Uterus (tissue), 3 donors: ENCODE measurements at regions not wholly inside any gene's neighbourhood (a gene's known extent, or its start where the extent isn't known, plus 50 kb on each side); places are given as distances from the start of the nearest gene placed in this dataset.

Experiments
- DNase-seq, 2 donors: peaks; one replicate each; pipeline ENCODE4 v3.0.0-alpha.2; 2019 to 2020
- H3K27ac ChIP-seq, 2 donors: fragments of 200-600 bp; sonication (generic); 1 replicate in 1 of 2; 2 replicates in 1 of 2; pipeline ENCODE4 v1.5.1; 2016 to 2018
- H3K27me3 ChIP-seq, 2 donors: fragments of 200-600 bp; sonication (generic); one replicate each; pipeline ENCODE4 v1.5.1; 2018 to 2019; ENCODE audit warnings: control low read depth in 1 of 2
- H3K36me3 ChIP-seq, 2 donors: fragments of 200-600 bp; sonication (generic); one replicate each; pipeline ENCODE4 v1.5.1; 2019; ENCODE audit warnings: control low read depth in 1 of 2
- H3K4me1 ChIP-seq, 2 donors: fragments of 200-600 bp; sonication (generic); one replicate each; pipeline ENCODE4 v1.5.1; 2018 to 2019; ENCODE audit warnings: control low read depth in 1 of 2
- H3K4me3 ChIP-seq, 2 donors: fragments of 200-600 bp; sonication (generic); 1 replicate in 1 of 2; 2 replicates in 1 of 2; pipeline ENCODE4 v1.5.1; 2018 to 2019; ENCODE audit warnings: mild to moderate bottlenecking in 1 of 2
- H3K9me3 ChIP-seq, 2 donors: fragments of 200-600 bp; sonication (generic); one replicate each; pipeline ENCODE4 v1.5.1; 2019; ENCODE audit warnings: control low read depth in 1 of 2
- CTCF ChIP-seq, 4 experiments: fragments of 200-600 bp in 2 of 4; fragments of 450-650 bp in 2 of 4; sonication (generic) in 2 of 4; IDR thresholded peaks; one replicate each; pipeline ENCODE4 v1.5.1; 2016 to 2019; ENCODE audit warnings: antibody characterized with exemption in 4 of 4, mild to moderate bottlenecking in 2 of 4, moderate library complexity in 1 of 4
- POLR2A ChIP-seq, 2 donors: fragments of 450-650 bp; IDR thresholded peaks; one replicate each; pipeline ENCODE4 v1.6.1; 2016; ENCODE audit warnings: antibody characterized with exemption in 2 of 2, mild to moderate bottlenecking in 1 of 2, moderate library complexity in 1 of 2
- intact Hi-C: fragments of 100-400 bp; cut with DNase I; formaldehyde crosslinking; loops from one replicate; pipeline ENCODE4 v1.15.1; 2023; ENCODE audit warnings: low total_unique reads
- donor health status: DM: yes; HTN: yes; CAD: no.

- Histone ChIP-seq H3K4me1 (no peaks in the 10 kb centered on the region), H3K9me3 (peaks cover 0 to 6% of the 10 kb centered on the region in 2 donors), H3K4me3 (no peak overlapping the region), H3K36me3 (no peaks in the 10 kb centered on the region), H3K27ac (no peak overlapping the region), H3K27me3 (no peaks in the 10 kb centered on the region)
- DNase-seq = no peak
- intact Hi-C loops = no loop called here
- TF ChIP-seq CTCF (IDR thresholded peaks at IDR 0.05) = no peak
- no peak for TF ChIP-seq POLR2A (IDR thresholded peaks at IDR 0.05)
Observed at GRCh38 chr9:134986957-134987356, 69.2 kb upstream of the FCN1 start.

GRCh38 chr9:134987376-134987775, 69.7 kb upstream of the FCN1 start:
- TF ChIP-seq POLR2A (IDR thresholded peaks at IDR 0.05) (no peak), CTCF (IDR thresholded peaks at IDR 0.05) (no peak)
- H3K27ac ChIP-seq = no peak overlapping the region
- H3K36me3 ChIP-seq = no peaks in the 10 kb centered on the region
- no peaks in the 10 kb centered on the region for H3K27me3 ChIP-seq
- H3K9me3 ChIP-seq = peaks cover 0 to 6% of the 10 kb centered on the region in 2 donors
- intact Hi-C loops = no loop called here
- no peaks in the 10 kb centered on the region for H3K4me1 ChIP-seq
- DNase-seq = no peak
- no peak overlapping the region for H3K4me3 ChIP-seq

GRCh38 chr9:134987906-134988700, 70.4 kb upstream of the FCN1 start:
- Histone ChIP-seq H3K36me3 (no peaks in the 10 kb centered on the region), H3K4me3 (no peak overlapping the region), H3K4me1 (no peaks in the 10 kb centered on the region), H3K27me3 (no peaks in the 10 kb centered on the region), H3K9me3 (peaks cover 0 to 6% of the 10 kb centered on the region in 2 donors), H3K27ac (no peak overlapping the region)
- DNase-seq = no peak
- TF ChIP-seq CTCF (IDR thresholded peaks at IDR 0.05) (no peak), POLR2A (IDR thresholded peaks at IDR 0.05) (no peak)
- intact Hi-C loops = no loop called here

GRCh38 chr9:134988706-134989105, 71.0 kb upstream of the FCN1 start:
- Histone ChIP-seq H3K4me1 (no peaks in the 10 kb centered on the region), H3K27ac (no peak overlapping the region), H3K36me3 (no peaks in the 10 kb centered on the region), H3K27me3 (no peaks in the 10 kb centered on the region), H3K4me3 (no peak overlapping the region), H3K9me3 (peaks cover 0 to 6% of the 10 kb centered on the region in 2 donors)
- no peak for DNase-seq
- intact Hi-C loops = no loop called here
- no peak for TF ChIP-seq CTCF (IDR thresholded peaks at IDR 0.05)
- TF ChIP-seq POLR2A (IDR thresholded peaks at IDR 0.05) = no peak

GRCh38 chr9:134989206-134990065, 71.7 kb upstream of the FCN1 start:
- no peak for DNase-seq
- H3K9me3 ChIP-seq = peaks cover 0 to 6% of the 10 kb centered on the region in 2 donors
- H3K4me3 ChIP-seq = no peak overlapping the region
- H3K36me3 ChIP-seq = no peaks in the 10 kb centered on the region
- no peak for TF ChIP-seq POLR2A (IDR thresholded peaks at IDR 0.05)
- TF ChIP-seq CTCF (IDR thresholded peaks at IDR 0.05) = no peak
- H3K4me1 ChIP-seq = no peaks in the 10 kb centered on the region
- no peaks in the 10 kb centered on the region for H3K27me3 ChIP-seq
- intact Hi-C loops = no loop called here
- no peak overlapping the region for H3K27ac ChIP-seq
